ENCODE measurements at regions not wholly inside any gene's neighbourhood (a gene's known extent, or its start where the extent isn't known, plus 50 kb on each side); places are given as distances from the start of the nearest gene placed in this dataset.

GRCh38 chr3:177931346-177931745 is 604.9 kb upstream of the KCNMB2 start:
- DNase-seq, result no peak

- no peak for DNase-seq
These were observed 603.9 kb upstream of the KCNMB2 start for GRCh38 chr3:177932346-177932745.

- DNase-seq, result no peak
These were observed 603.2 kb upstream of the KCNMB2 start for GRCh38 chr3:177932750-177933660.

GRCh38 chr3:177934001-177934891 is 602.0 kb upstream of the KCNMB2 start:
- DNase-seq, result peak; percentile 64

GRCh38 chr3:177935047-177935446 is 601.2 kb upstream of the KCNMB2 start:
- DNase-seq, result peak; percentile 56

GRCh38 chr3:177936721-177937120 is 599.5 kb upstream of the KCNMB2 start:
- no peak for DNase-seq

GRCh38 chr3:177942911-177943310 is 593.3 kb upstream of the KCNMB2 start:
- DNase-seq, result no peak

GRCh38 chr3:177944228-177944661 is 592.0 kb upstream of the KCNMB2 start:
- DNase-seq, result no peak

- DNase-seq, result no peak
These were observed 590.2 kb upstream of the KCNMB2 start for GRCh38 chr3:177946048-177946447.

GRCh38 chr3:177946497-177946896 is 589.7 kb upstream of the KCNMB2 start:
- DNase-seq, result no peak

- DNase-seq, result no peak
These were observed 589.3 kb upstream of the KCNMB2 start for GRCh38 chr3:177946936-177947335.

GRCh38 chr3:177947901-177948300 is 588.3 kb upstream of the KCNMB2 start:
- no peak for DNase-seq

- DNase-seq, result no peak
These were observed 587.4 kb upstream of the KCNMB2 start for GRCh38 chr3:177948716-177949425.

- DNase-seq, result no peak
These were observed 577.0 kb upstream of the KCNMB2 start for GRCh38 chr3:177959188-177959587.

GRCh38 chr3:177960014-177960413 is 576.2 kb upstream of the KCNMB2 start:
- no peak for DNase-seq

- no peak for DNase-seq
These were observed 575.5 kb upstream of the KCNMB2 start for GRCh38 chr3:177960722-177961121.

- DNase-seq, result no peak
These were observed 574.5 kb upstream of the KCNMB2 start for GRCh38 chr3:177961784-177962183.

GRCh38 chr3:177966493-177966892 is 569.7 kb upstream of the KCNMB2 start:
- no peak for DNase-seq

GRCh38 chr3:177968891-177969290 is 567.3 kb upstream of the KCNMB2 start:
- DNase-seq, result no peak

- DNase-seq, result no peak
These were observed 562.9 kb upstream of the KCNMB2 start for GRCh38 chr3:177973241-177973840.

GRCh38 chr3:177976241-177976640 is 560.0 kb upstream of the KCNMB2 start:
- DNase-seq, result no peak

GRCh38 chr3:177976866-177977265 is 559.4 kb upstream of the KCNMB2 start:
- no peak for DNase-seq

Data from retina (tissue), 1 donor.